Activated CD4-positive, alpha-beta T cell treated with anti-CD3 and anti-CD28 coated beads, Interleukin-2, amount 50 U/mL, for 4 hours (primary cell): ENCODE measurements at regions not wholly inside any gene's neighbourhood (a gene's known extent, or its start where the extent isn't known, plus 50 kb on each side); places are given as distances from the start of the nearest gene placed in this dataset.

ENCODE experiments used
- DNase-seq, 2 experiments: peaks; one replicate each; pipeline ENCODE4 v3.0.0-alpha.2; 2020

GRCh38 chr6:133632206-133632605 is 256.7 kb upstream of the TCF21 start:
- no peak for DNase-seq

- no peak for DNase-seq
Measured at GRCh38 chr6:133632906-133633305, 256.0 kb upstream of the TCF21 start.

GRCh38 chr6:133634474-133634873 is 254.4 kb upstream of the TCF21 start:
- no peak for DNase-seq

GRCh38 chr6:133635447-133635846 is 253.5 kb upstream of the TCF21 start:
- DNase-seq, result no peak

- no peak for DNase-seq
Measured at GRCh38 chr6:133637436-133637835, 251.5 kb upstream of the TCF21 start.

GRCh38 chr6:133637874-133638273 is 251.0 kb upstream of the TCF21 start:
- DNase-seq, result no peak

- DNase-seq, result no peak
Measured at GRCh38 chr6:133641104-133641503, 247.8 kb upstream of the TCF21 start.

- no peak for DNase-seq
Measured at GRCh38 chr6:133644548-133644891, 244.4 kb upstream of the TCF21 start.

GRCh38 chr6:133644892-133645619 is 243.9 kb upstream of the TCF21 start:
- DNase-seq, result no peak

GRCh38 chr6:133645966-133646740 is 242.8 kb upstream of the TCF21 start:
- no peak for DNase-seq

- DNase-seq, result no peak
Measured at GRCh38 chr6:133648581-133648980, 240.3 kb upstream of the TCF21 start.

- DNase-seq, result no peak
Measured at GRCh38 chr6:133671376-133671775, 217.5 kb upstream of the TCF21 start.

GRCh38 chr6:133673056-133673455 is 215.9 kb upstream of the TCF21 start:
- DNase-seq, result no peak

- DNase-seq, result no peak
Measured at GRCh38 chr6:133674661-133675060, 214.3 kb upstream of the TCF21 start.

- DNase-seq, result no peak
Measured at GRCh38 chr6:133680994-133681393, 207.9 kb upstream of the TCF21 start.

- no peak for DNase-seq
Measured at GRCh38 chr6:133681891-133682290, 207.0 kb upstream of the TCF21 start.

- no peak for DNase-seq
Measured at GRCh38 chr6:133682506-133683307, 206.2 kb upstream of the TCF21 start.

- no peak for DNase-seq
Measured at GRCh38 chr6:133683308-133683580, 205.7 kb upstream of the TCF21 start.

GRCh38 chr6:133683606-133684005 is 205.3 kb upstream of the TCF21 start:
- DNase-seq, result no peak

- no peak for DNase-seq
Measured at GRCh38 chr6:133688705-133689492, 200.0 kb upstream of the TCF21 start.

GRCh38 chr6:133689863-133690262 is 199.1 kb upstream of the TCF21 start:
- DNase-seq, result no peak

GRCh38 chr6:133693565-133693964 is 195.3 kb upstream of the TCF21 start:
- DNase-seq, result no peak

GRCh38 chr6:133697185-133697584 is 191.7 kb upstream of the TCF21 start:
- DNase-seq, result no peak
